ENCODE measurements at regions not wholly inside any gene's neighbourhood (a gene's known extent, or its start where the extent isn't known, plus 50 kb on each side); places are given as distances from the start of the nearest gene placed in this dataset.

- TF ChIP-seq ZSCAN5A (tag by site-specific recombination; IDR thresholded peaks at IDR 0.05), result no peak
- no peak for TF ChIP-seq MEIS1 (CRISPR knock-in tag; IDR thresholded peaks at IDR 0.05; ENCODE audit: borderline replicate concordance)
- no peak for TF ChIP-seq OVOL3 (tag by site-specific recombination; IDR thresholded peaks at IDR 0.05)
- TF ChIP-seq ZNF701 (tag by site-specific recombination; IDR thresholded peaks at IDR 0.05), result no peak
- no peak for TF ChIP-seq ZBTB48 (tag by site-specific recombination; IDR thresholded peaks at IDR 0.05)
Measured at GRCh38 chr12:16112130-16112529, 165.4 kb downstream of the SLC15A5 start (continued).

- TF ChIP-seq ZNF19 (tag by site-specific recombination; IDR thresholded peaks at IDR 0.05; ENCODE audit: low read depth), result no peak
- ChIA-PET CTCF (no interaction called here), POLR2A (no interaction called here)
- H3K4me3 ChIP-seq (ENCODE audit: low read depth, low read length), result no peak overlapping the region
- H3K27ac ChIP-seq (ENCODE audit: extremely low read depth, low read depth, low read length), result no peak overlapping the region
- H3K9me3 ChIP-seq (ENCODE audit: control insufficient read depth, insufficient read depth, low read depth, low read length), result no peaks in the 10 kb centered on the region
- H3K4me1 ChIP-seq (ENCODE audit: control insufficient read depth, insufficient read depth, low read length), result no peaks in the 10 kb centered on the region
- H3K36me3 ChIP-seq (ENCODE audit: control insufficient read depth in 2 of 2, insufficient read depth in 1 of 2, low read length in 2 of 2), result no peaks in the 10 kb centered on the region
Measured at GRCh38 chr12:16110596-16110995, 166.9 kb downstream of the SLC15A5 start.

GRCh38 chr12:16103851-16104250, 173.6 kb downstream of the SLC15A5 start:
- H3K27ac ChIP-seq (ENCODE audit: extremely low read depth, low read depth, low read length), result no peak overlapping the region
- H3K4me3 ChIP-seq (ENCODE audit: low read depth, low read length), result no peak overlapping the region
- POLR2A ChIA-PET, result no interaction called here
- no peak for TF ChIP-seq ZNF660 (tag by site-specific recombination; IDR thresholded peaks at IDR 0.05)
- TF ChIP-seq ZXDB (tag by site-specific recombination; IDR thresholded peaks at IDR 0.05), result no peak
- TF ChIP-seq ZNF214 (tag by site-specific recombination; IDR thresholded peaks at IDR 0.05; ENCODE audit: borderline replicate concordance), result no peak
- TF ChIP-seq AEBP2 (tag by site-specific recombination; IDR thresholded peaks at IDR 0.05; ENCODE audit: borderline replicate concordance), result no peak
- no peak for TF ChIP-seq KLF1 (tag by site-specific recombination; IDR thresholded peaks at IDR 0.05)
- TF ChIP-seq KLF7 (tag by site-specific recombination; IDR thresholded peaks at IDR 0.05; ENCODE audit: borderline replicate concordance), result no peak
- TF ChIP-seq ZBTB7A (tag by site-specific recombination; IDR thresholded peaks at IDR 0.05; ENCODE audit: low read depth), result no peak
- H3K4me1 ChIP-seq (ENCODE audit: control insufficient read depth, insufficient read depth, low read length), result no peaks in the 10 kb centered on the region
- H3K9me3 ChIP-seq (ENCODE audit: control insufficient read depth, insufficient read depth, low read depth, low read length), result no peaks in the 10 kb centered on the region
- CTCF ChIA-PET, result no interaction called here
- H3K36me3 ChIP-seq (ENCODE audit: control insufficient read depth in 2 of 2, insufficient read depth in 1 of 2, low read length in 2 of 2), result no peaks in the 10 kb centered on the region

- CTCF ChIA-PET, result no interaction called here
- TF ChIP-seq ZNF202 (tag by site-specific recombination; IDR thresholded peaks at IDR 0.05; ENCODE audit: borderline replicate concordance), result no peak
- TF ChIP-seq ZNF530 (tag by site-specific recombination; IDR thresholded peaks at IDR 0.05; ENCODE audit: low read depth), result no peak
- no peak for TF ChIP-seq ZBTB10 (tag by site-specific recombination; IDR thresholded peaks at IDR 0.05)
- no peak for TF ChIP-seq MZF1 (tag by site-specific recombination; IDR thresholded peaks at IDR 0.05; ENCODE audit: borderline replicate concordance)
- no peak for TF ChIP-seq ZIC2 (tag by site-specific recombination; IDR thresholded peaks at IDR 0.05)
- TF ChIP-seq HOXA7 (CRISPR knock-in tag; IDR thresholded peaks at IDR 0.05; ENCODE audit: borderline replicate concordance), result no peak
- H3K4me3 ChIP-seq (ENCODE audit: low read depth, low read length), result no peak overlapping the region
- no peak overlapping the region for H3K27ac ChIP-seq (ENCODE audit: extremely low read depth, low read depth, low read length)
- no peaks in the 10 kb centered on the region for H3K4me1 ChIP-seq (ENCODE audit: control insufficient read depth, insufficient read depth, low read length)
- POLR2A ChIA-PET, result no interaction called here
- H3K9me3 ChIP-seq (ENCODE audit: control insufficient read depth, insufficient read depth, low read depth, low read length), result no peaks in the 10 kb centered on the region
- H3K36me3 ChIP-seq (ENCODE audit: control insufficient read depth in 2 of 2, insufficient read depth in 1 of 2, low read length in 2 of 2), result no peaks in the 10 kb centered on the region
Measured at GRCh38 chr12:16100206-16100605, 177.3 kb downstream of the SLC15A5 start.

All from HEK293 (cell line).